Superior temporal gyrus (tissue), 1 donor: ENCODE measurements at regions not wholly inside any gene's neighbourhood (a gene's known extent, or its start where the extent isn't known, plus 50 kb on each side); places are given as distances from the start of the nearest gene placed in this dataset.
"Not testable (repeated sequence)": the region's sequence is repeated elsewhere in the genome, so short reads cannot be mapped to it uniquely, and the experiment has no call there.

Experiments
- DNase-seq: peaks from one replicate; pipeline ENCODE4 v3.0.0-alpha.2; 2016; ENCODE audit errors: extremely low spot score

- DNase-seq = no peak
Measured at GRCh38 chr4:111136438-111136837, 513.6 kb upstream of the PITX2 start.

- DNase-seq = no peak
Measured at GRCh38 chr4:111136967-111137366, 514.1 kb upstream of the PITX2 start.

- DNase-seq = no peak
Measured at GRCh38 chr4:111143510-111143909, 520.6 kb upstream of the PITX2 start.

GRCh38 chr4:111154934-111155333 is 532.1 kb upstream of the PITX2 start:
- DNase-seq = no peak

GRCh38 chr4:111164556-111164955 is 541.7 kb upstream of the PITX2 start:
- not testable (repeated sequence) for DNase-seq

DNA sequence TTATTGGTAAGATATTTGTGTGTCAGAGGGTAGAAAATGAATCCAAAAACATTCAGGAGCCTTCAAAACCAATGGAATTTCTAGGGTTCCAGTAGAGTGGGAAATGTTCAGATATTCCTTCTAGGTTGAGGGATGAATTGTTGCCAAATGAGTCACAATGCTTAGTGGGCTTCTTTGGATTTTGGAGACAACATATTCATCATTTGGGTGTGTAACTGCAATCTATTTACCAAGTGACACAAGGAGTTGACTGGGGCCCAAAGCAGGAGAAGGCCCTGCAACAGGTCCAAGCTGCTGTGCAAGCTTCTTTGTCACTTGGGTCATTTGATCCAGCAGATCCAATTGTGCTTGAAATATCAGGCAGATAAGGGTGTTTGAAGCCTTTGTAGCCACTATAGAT is 551.5 kb upstream of the PITX2 start:
- no peak for DNase-seq

DNA sequence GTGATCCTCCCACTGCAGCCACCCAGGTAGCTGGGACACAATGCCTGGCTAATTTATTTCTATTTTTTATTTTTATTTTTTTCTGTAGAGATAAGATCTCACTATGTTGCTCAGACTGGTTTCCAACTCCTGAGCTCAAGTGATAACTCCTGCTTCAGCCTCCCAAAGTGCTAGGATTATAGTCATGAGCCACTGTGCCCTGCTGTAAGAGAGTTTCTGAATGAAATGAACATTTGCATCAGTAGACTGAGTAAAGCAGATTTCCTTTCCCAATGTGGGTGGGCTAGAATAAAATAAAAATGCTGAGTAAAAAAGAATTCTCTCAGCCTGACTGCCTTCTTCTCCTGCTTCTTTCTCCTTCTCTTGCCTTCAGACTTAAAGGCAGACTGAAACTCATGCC is 555.4 kb upstream of the PITX2 start:
- no peak for DNase-seq

- DNase-seq = no peak
Measured at GRCh38 chr4:111187108-111187507, 564.2 kb upstream of the PITX2 start.

GRCh38 chr4:111198446-111198845 is 575.6 kb upstream of the PITX2 start:
- no peak for DNase-seq

DNA sequence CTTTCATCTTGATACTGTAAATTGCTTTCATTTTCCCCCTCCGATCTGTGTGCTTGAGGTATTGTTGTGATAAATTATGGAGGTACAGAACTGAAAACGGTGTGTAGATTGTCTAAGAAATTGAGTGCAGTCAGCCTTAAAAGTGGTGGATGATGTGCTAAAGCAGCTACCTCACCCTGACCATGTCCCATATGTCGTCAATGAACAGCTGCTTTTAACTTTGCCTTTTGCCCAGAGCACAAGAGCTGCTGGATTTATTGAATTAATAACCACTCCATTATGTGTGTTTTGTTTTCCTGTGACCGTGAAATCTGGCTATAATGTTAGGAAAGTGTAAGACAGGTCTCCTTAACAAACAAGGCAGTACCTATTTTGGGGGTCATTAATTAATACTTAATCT is 581.9 kb upstream of the PITX2 start:
- no peak for DNase-seq

DNA sequence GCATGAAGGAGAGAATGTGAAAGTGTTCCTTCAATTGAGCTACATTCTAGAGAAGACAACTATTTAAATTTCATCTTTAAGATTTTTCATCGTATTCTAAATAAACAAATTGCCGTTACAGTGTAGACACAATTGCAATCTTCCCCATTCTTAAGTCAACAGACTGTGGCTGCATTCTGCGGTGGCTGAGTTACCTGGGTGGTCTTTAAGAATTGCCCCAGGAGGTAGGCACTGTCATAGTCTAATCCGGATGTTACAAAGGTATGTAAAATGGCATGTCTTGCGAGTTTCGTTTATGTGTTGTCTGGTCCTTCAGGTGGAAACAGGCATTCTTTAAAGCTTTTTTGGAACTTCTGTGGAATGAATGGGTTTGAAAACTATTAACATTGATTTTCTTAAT is 586.1 kb upstream of the PITX2 start:
- no peak for DNase-seq

DNA sequence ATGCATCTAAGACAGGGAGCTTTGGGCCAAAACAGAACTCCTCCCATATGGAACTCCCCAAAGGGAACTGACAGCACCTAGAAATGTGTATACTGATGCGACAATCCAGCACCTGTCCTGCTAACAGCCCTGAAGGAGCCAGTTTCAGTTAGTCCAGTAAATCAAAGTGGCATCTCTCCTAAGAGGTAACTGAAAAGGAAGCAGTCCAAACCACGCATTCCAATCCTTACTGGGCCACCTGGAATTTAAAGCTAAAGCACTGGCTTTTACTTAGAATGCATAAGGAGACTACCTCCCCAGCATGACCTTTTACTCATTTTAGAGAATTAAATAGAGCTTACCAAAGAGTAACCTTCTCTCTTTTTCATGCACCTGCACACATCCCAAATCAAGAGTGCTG is 586.8 kb upstream of the PITX2 start:
- no peak for DNase-seq

GRCh38 chr4:111210595-111210994 is 587.7 kb upstream of the PITX2 start:
- DNase-seq = no peak

DNA sequence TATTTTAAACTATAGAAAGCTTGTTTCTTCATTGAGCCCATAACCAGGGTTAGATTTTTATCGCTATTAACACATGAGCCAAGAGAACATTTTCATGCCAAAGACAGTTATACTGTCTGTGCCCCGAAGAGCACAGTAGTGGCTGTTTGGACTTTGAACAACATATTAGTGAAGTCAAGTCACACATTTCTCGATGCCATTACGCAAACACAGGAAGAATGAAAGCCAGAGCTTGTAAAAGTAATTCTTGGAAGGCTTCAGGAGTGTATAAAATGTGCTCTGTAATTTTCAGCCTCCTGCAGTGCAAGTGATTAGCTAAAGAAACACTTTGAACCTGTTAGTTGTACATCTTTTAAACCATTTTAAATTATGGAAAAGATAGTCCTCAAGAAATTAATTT is 590.7 kb upstream of the PITX2 start:
- no peak for DNase-seq

- DNase-seq = no peak
Measured at GRCh38 chr4:111214371-111214770, 591.5 kb upstream of the PITX2 start.

DNA sequence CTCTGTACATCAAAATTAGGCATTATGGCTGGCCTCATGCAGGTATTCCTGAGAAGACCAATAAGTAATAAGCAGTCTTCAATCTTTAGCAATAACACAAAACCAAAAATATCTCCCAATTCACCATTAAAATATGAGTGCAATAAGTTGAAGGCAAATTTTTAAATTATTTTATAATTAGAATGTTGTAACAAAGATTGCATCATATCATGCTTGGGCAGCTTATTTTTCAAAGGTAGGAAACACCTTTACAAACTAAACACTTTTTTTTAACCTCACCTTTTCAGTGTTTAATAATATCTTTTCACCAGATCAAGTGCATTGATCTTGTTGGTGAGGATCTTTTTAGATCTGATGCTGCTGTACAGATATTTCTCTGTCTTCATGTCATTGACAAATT is 592.9 kb upstream of the PITX2 start:
- DNase-seq = no peak

GRCh38 chr4:111216791-111217190 is 593.9 kb upstream of the PITX2 start:
- DNase-seq = no peak

DNA sequence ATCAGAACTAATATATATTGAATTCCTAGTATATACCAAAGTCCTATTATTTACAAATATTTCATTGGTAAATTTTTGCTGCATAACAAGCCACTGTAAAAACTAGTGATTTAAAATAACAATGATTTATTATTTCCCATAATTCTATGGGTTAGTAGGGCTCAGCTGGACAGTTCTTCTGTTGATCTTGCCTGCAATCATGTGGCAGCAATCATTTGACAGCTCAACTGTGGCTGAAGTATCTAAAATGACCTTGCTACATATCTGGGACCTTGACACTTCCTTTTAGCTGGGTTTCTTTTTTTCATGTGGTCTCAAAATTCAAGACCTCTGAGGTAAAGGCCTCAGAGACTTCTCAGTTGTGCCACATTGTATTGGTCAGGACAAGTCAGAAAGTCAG is 598.5 kb upstream of the PITX2 start:
- no peak for DNase-seq

- no peak for DNase-seq
Measured at GRCh38 chr4:111228396-111228795, 605.5 kb upstream of the PITX2 start.

DNA sequence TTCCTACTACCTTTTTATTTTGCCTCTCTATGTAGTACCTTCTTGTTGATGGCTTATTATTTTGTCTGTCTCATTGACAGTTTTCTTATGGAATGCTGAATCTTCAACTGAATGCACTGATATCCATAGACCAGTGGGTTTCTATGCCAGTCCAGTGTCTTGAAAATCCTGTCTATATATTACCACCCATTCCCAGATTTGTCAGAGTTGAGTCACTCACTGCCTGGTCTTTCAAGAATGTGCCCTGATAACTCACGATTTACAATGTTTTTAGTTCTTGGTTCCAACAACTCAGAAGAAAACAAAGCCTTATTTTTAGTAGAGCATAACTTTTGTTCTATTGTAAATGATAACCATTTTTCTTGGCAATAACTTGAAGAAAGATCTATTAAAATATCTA is 606.0 kb upstream of the PITX2 start:
- DNase-seq = no peak

DNA sequence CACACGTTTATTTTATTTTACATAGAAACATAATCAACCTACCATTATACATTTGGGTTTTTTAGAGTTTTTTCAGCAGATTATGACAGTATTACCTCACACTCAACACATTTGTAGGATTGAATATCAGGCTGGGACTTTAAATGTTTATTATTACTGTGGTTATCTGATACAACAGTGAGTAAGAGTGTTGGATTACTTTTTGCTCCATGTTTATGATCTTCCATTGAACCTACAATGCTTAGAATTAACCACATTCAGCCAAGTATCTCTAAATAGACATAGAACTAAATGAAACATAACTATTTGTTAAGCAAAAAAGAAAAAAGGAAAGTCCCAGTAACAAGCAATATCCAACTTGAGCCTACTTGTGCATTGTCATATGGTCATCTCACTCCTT is 607.4 kb upstream of the PITX2 start:
- DNase-seq = no peak

DNA sequence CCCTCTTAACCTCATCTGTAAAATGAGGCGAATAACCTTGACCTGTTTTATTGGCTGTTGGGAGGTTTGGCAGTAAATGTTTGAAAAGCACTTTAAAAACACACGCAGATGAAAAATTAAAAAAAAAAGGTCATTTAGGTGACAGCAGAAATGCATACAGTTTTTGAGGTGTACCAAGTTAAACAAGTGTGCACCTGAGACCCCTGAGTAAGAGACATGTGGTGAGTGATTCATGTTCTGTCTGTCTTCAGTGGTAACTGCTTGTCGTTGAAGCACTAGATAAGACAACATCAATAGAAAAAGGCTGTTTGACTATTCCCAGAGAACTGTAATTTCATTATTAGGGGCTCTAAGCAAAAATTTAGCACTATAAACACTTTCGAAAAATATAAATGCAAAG is 608.4 kb upstream of the PITX2 start:
- no peak for DNase-seq

DNA sequence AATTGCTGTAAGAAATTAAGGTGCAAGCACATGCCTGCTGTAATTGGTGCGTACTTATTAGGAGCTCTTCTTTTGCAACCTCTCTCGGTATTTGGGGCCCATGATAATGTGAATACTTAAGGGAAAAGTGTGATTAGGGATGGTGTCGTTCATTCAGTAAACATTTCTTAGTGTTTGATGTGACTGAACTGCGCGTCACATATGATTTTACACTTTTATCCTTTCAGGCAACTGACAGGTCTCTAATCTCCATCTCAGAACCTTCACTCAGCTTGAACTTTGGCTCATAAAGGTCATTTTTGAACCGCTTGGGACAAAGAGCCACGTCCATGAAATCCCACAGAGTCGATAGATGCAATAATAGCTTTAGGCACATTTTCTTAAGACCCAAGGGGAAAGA is 612.1 kb upstream of the PITX2 start:
- DNase-seq = no peak

- no peak for DNase-seq
Measured at GRCh38 chr4:111263836-111264235, 641.0 kb upstream of the PITX2 start.

DNA sequence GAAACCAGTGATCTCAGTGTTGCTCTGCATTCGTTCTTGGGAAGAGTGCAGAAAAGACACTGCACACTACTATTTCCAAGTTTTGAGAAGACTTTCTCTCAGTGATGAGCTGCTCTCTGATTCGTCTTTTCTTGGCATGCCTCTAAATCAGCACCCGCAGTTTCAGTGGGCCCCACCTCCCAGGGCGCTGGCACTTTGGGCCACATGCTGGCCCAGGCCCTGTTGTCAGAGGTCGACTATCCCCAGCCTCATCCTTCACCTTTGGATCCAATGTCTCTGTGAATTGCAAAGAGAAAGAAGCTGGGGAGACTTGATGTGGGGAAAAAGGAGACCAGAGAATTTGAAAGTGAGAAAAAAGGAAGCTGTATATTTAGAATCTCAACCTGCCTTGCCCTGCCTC is 644.1 kb upstream of the PITX2 start:
- no peak for DNase-seq
